ENCODE measurements at regions not wholly inside any gene's neighbourhood (a gene's known extent, or its start where the extent isn't known, plus 50 kb on each side); places are given as distances from the start of the nearest gene placed in this dataset.

DNA sequence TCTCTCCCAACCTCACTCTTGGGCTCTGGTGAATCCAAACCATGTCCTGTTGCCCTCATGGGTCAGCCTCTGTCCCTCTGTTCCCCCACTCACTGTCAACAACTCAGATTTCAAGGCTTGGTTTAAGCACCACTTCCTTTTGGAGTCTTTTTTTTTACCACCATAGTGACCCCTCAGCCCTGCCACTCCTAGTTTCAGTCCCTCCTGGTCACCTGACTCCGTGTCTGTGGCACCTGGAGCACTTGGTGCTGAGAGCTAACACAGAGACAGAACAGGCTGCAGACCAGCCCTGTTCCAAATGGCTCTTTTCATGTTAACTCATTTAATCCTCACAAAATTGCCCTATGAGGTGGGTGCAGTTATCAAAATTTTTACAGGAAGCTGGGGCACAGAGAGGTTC is 53.6 kb upstream of the SMNDC1 start (continued):
- TF ChIP-seq, protein P1, sequence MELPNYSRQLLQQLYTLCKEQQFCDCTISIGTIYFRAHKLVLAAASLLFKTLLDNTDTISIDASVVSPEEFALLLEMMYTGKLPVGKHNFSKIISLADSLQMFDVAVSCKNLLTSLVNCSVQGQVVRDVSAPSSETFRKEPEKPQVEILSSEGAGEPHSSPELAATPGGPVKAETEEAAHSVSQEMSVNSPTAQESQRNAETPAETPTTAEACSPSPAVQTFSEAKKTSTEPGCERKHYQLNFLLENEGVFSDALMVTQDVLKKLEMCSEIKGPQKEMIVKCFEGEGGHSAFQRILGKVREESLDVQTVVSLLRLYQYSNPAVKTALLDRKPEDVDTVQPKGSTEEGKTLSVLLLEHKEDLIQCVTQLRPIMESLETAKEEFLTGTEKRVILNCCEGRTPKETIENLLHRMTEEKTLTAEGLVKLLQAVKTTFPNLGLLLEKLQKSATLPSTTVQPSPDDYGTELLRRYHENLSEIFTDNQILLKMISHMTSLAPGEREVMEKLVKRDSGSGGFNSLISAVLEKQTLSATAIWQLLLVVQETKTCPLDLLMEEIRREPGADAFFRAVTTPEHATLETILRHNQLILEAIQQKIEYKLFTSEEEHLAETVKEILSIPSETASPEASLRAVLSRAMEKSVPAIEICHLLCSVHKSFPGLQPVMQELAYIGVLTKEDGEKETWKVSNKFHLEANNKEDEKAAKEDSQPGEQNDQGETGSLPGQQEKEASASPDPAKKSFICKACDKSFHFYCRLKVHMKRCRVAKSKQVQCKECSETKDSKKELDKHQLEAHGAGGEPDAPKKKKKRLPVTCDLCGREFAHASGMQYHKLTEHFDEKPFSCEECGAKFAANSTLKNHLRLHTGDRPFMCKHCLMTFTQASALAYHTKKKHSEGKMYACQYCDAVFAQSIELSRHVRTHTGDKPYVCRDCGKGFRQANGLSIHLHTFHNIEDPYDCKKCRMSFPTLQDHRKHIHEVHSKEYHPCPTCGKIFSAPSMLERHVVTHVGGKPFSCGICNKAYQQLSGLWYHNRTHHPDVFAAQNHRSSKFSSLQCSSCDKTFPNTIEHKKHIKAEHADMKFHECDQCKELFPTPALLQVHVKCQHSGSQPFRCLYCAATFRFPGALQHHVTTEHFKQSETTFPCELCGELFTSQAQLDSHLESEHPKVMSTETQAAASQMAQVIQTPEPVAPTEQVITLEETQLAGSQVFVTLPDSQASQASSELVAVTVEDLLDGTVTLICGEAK (IDR thresholded peaks at IDR 0.05), result no peak
- TF ChIP-seq, protein P1 (CRISPR knock-in tag; IDR thresholded peaks at IDR 0.05), result no peak
- TF ChIP-seq, protein P2, sequence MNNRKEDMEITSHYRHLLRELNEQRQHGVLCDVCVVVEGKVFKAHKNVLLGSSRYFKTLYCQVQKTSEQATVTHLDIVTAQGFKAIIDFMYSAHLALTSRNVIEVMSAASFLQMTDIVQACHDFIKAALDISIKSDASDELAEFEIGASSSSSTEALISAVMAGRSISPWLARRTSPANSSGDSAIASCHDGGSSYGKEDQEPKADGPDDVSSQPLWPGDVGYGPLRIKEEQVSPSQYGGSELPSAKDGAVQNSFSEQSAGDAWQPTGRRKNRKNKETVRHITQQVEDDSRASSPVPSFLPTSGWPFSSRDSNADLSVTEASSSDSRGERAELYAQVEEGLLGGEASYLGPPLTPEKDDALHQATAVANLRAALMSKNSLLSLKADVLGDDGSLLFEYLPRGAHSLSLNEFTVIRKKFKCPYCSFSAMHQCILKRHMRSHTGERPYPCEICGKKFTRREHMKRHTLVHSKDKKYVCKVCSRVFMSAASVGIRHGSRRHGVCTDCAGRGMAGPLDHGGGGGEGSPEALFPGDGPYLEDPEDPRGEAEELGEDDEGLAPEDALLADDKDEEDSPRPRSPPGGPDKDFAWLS (CRISPR knock-in tag; IDR thresholded peaks at IDR 0.05; ENCODE audit: borderline replicate concordance), result no peak
- no peak for TF ChIP-seq TEAD2 (CRISPR knock-in tag; IDR thresholded peaks at IDR 0.05)
- TF ChIP-seq SNAI1 (CRISPR knock-in tag; IDR thresholded peaks at IDR 0.05; ENCODE audit: borderline replicate concordance), result no peak

Measured in HepG2 (cell line).